ENCODE measurements at regions not wholly inside any gene's neighbourhood (a gene's known extent, or its start where the extent isn't known, plus 50 kb on each side); places are given as distances from the start of the nearest gene placed in this dataset.

- Mint-ChIP-seq H3K36me3 (ENCODE audit: low read depth) (no peaks in the 10 kb centered on the region), H3K4me3 (no peak overlapping the region), H3K4me1 (ENCODE audit: low read depth) (no peaks in the 10 kb centered on the region), H3K9me3 (no peaks in the 10 kb centered on the region), H3K27ac (no peak overlapping the region), H3K27me3 (peaks cover 11% of the 10 kb centered on the region)
- DNase-seq = no peak
- no peak for TF ChIP-seq CTCF (IDR thresholded peaks at IDR 0.05)
- ChIA-PET POLR2A (no interaction called here), CTCF (no interaction called here)
- ATAC-seq = no peak
- intact Hi-C loops (cut with micrococcal nuclease) = no loop called here
Measured at GRCh38 chr2:84177733-84178132, 281.3 kb downstream of the SUCLG1 start.

DNA sequence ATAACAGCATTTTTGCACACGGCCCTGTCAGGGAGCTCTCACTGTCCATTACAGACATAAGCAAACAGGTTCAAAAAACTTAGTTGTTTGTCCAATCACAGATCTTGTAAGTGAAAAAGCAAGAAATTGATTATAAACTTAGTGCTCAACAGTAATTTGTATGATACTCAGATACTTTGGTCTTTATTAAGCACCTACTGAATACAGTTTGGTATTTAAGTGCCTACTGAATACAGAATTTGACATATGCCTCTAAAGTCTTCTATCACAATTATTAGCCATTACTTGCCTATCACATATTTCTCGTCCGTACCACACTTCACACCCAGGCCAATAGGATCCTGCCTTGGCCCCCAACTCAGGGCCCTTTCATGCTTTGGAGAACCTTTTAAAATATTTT is 283.1 kb downstream of the SUCLG1 start:
- POLR2A ChIA-PET = no interaction called here
- ATAC-seq (no peak), DNase-seq (no peak)
- Mint-ChIP-seq H3K4me3 (no peak overlapping the region), H3K9me3 (no peaks in the 10 kb centered on the region), H3K27ac (no peak overlapping the region), H3K36me3 (ENCODE audit: low read depth) (no peaks in the 10 kb centered on the region), H3K4me1 (ENCODE audit: low read depth) (no peaks in the 10 kb centered on the region), H3K27me3 (peaks cover 15% of the 10 kb centered on the region)
- intact Hi-C loops (cut with micrococcal nuclease) = no loop called here
- TF ChIP-seq CTCF (IDR thresholded peaks at IDR 0.05) = no peak
- CTCF ChIA-PET = no interaction called here

DNA sequence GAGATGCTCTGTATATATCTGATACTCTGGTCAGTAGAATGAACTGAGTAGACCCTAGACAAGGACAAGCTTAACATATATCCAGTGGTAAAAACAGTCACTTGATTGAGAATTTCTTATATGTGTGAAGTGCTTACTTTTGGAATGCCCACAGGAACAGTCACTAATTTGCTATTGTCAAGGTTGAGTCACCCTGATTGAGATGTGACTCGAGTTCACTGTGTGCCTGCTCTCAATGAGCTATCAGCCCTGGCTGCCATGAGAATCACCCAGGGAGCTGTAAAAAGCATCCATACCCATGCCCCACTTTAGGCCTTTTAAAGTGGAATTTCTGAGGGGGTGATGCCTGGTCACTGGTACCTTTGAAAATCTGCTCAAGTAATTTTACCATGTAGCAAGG is 283.7 kb downstream of the SUCLG1 start:
- no peak for DNase-seq
- ChIA-PET CTCF (no interaction called here), POLR2A (no interaction called here)
- no peaks in the 10 kb centered on the region for H3K36me3 Mint-ChIP-seq (ENCODE audit: low read depth)
- H3K4me1 Mint-ChIP-seq (ENCODE audit: low read depth) = no peaks in the 10 kb centered on the region
- intact Hi-C loops (cut with micrococcal nuclease) = no loop called here
- H3K9me3 Mint-ChIP-seq = no peaks in the 10 kb centered on the region
- no peak overlapping the region for H3K27ac Mint-ChIP-seq
- no peak overlapping the region for H3K4me3 Mint-ChIP-seq
- no peak for TF ChIP-seq CTCF (IDR thresholded peaks at IDR 0.05)
- ATAC-seq = no peak
- H3K27me3 Mint-ChIP-seq = peaks cover 15% of the 10 kb centered on the region

GRCh38 chr2:84173041-84173440 is 286.0 kb downstream of the SUCLG1 start:
- H3K4me3 Mint-ChIP-seq = no peak overlapping the region
- no peaks in the 10 kb centered on the region for H3K36me3 Mint-ChIP-seq (ENCODE audit: low read depth)
- no peak for ATAC-seq
- peaks cover 12% of the 10 kb centered on the region for H3K27me3 Mint-ChIP-seq
- TF ChIP-seq CTCF (IDR thresholded peaks at IDR 0.05) = no peak
- ChIA-PET POLR2A (no interaction called here), CTCF (no interaction called here)
- H3K27ac Mint-ChIP-seq = no peak overlapping the region
- no peaks in the 10 kb centered on the region for H3K4me1 Mint-ChIP-seq (ENCODE audit: low read depth)
- intact Hi-C loops (cut with micrococcal nuclease) = no loop called here
- DNase-seq = no peak
- no peaks in the 10 kb centered on the region for H3K9me3 Mint-ChIP-seq

GRCh38 chr2:84170979-84171378 is 288.1 kb downstream of the SUCLG1 start:
- Mint-ChIP-seq H3K4me1 (ENCODE audit: low read depth) (no peaks in the 10 kb centered on the region), H3K9me3 (no peaks in the 10 kb centered on the region), H3K27me3 (peaks cover 11% of the 10 kb centered on the region), H3K36me3 (ENCODE audit: low read depth) (no peaks in the 10 kb centered on the region), H3K4me3 (no peak overlapping the region), H3K27ac (no peak overlapping the region)
- intact Hi-C loops (cut with micrococcal nuclease) = no loop called here
- CTCF ChIA-PET = no interaction called here
- no peak for TF ChIP-seq CTCF (IDR thresholded peaks at IDR 0.05)
- DNase-seq (no peak), ATAC-seq (no peak)
- POLR2A ChIA-PET = no interaction called here

All from activated CD8-positive, alpha-beta T cell treated with anti-CD3 and anti-CD28 coated beads for 36 hours (primary cell).